Neural progenitor cell (in vitro differentiated cells): ENCODE measurements at regions not wholly inside any gene's neighbourhood (a gene's known extent, or its start where the extent isn't known, plus 50 kb on each side); places are given as distances from the start of the nearest gene placed in this dataset.

Experiments
- CTCF ChIP-seq: fragments of 200-600 bp; sonication (generic); IDR thresholded peaks from 2 replicates; pipeline ENCODE4 v1.5.1; 2017; ENCODE audit warnings: antibody characterized with exemption, mild to moderate bottlenecking
- EZH2 ChIP-seq: fragments of 200-600 bp; sonication (generic); IDR thresholded peaks from 2 replicates; pipeline ENCODE4 v1.6.1; 2017; ENCODE audit warnings: antibody characterized with exemption, mild to moderate bottlenecking, moderate library complexity
- EZH2phosphoT487 ChIP-seq: fragments of 200-600 bp; sonication (generic); IDR thresholded peaks from 2 replicates; pipeline ENCODE4 v1.6.1; 2017; ENCODE audit warnings: antibody characterized with exemption

DNA sequence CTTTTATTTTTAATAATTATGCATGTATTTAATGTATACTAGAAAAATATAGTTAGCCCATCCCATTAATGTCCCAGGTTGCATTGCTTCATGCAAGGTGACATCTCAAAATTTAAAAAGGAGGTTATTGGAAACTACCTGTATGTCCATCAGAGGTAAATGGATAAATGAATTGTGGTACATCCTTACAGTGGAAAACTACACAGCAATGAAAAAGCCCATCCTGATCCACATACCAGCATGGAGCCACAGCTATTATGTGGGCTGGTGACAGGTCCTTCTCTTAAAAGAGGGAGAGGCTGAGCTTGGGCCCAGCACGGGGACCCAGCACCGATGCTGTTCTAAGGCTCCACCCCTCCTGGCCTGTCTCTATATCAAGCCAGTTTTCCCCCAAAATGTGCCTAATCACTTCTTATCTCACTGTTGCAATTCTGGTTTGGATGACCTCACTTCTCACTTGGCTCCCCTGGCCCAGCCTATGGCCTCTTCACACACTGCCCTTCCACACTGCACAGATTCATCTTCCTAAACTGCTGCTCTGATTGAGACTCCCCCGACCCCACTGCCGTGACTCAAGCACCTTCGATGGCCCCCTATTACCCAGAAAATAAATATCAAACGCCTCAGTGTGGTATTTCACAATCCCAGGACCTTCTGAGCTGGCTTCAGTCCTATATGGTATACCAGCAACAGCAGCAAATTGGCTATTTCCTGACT lies 97.1 kb upstream of the NCOR2 start:
- TF ChIP-seq CTCF: no peak
- no peak for TF ChIP-seq EZH2
- TF ChIP-seq EZH2phosphoT487: no peak
